Hepatocyte (in vitro differentiated cells): ENCODE measurements at regions not wholly inside any gene's neighbourhood (a gene's known extent, or its start where the extent isn't known, plus 50 kb on each side); places are given as distances from the start of the nearest gene placed in this dataset.

ENCODE experiments used
- DNase-seq: peaks from one replicate; pipeline ENCODE4 v3.0.0-alpha.2; 2016; ENCODE audit warnings: low spot score
- H2AFZ ChIP-seq: fragments of 200-600 bp; sonication (generic); 2 replicates; pipeline ENCODE4 v1.6.0; 2016; ENCODE audit warnings: antibody characterized with exemption, mild to moderate bottlenecking
- H3K27ac ChIP-seq: fragments of 200-600 bp; sonication (generic); 2 replicates; pipeline ENCODE4 v1.5.1; 2016; ENCODE audit warnings: mild to moderate bottlenecking
- H3K27me3 ChIP-seq: fragments of 200-600 bp; sonication (generic); 2 replicates; pipeline ENCODE4 v1.6.1; 2016
- H3K36me3 ChIP-seq: fragments of 200-600 bp; sonication (generic); replicated peaks from 2 replicates; pipeline ENCODE4 v1.5.1; 2016; ENCODE audit warnings: low read depth; ENCODE audit not compliant: insufficient read depth
- H3K4me1 ChIP-seq: fragments of 200-600 bp; sonication (generic); 2 replicates; pipeline ENCODE4 v1.5.1; 2016; ENCODE audit warnings: mild to moderate bottlenecking, moderate library complexity; ENCODE audit not compliant: insufficient read depth
- H3K4me2 ChIP-seq: fragments of 200-600 bp; sonication (generic); 2 replicates; pipeline ENCODE4 v1.6.0; 2016
- H3K4me3 ChIP-seq: fragments of 200-600 bp; sonication (generic); 2 replicates; pipeline ENCODE4 v1.5.1; 2016; ENCODE audit warnings: mild to moderate bottlenecking
- H3K79me2 ChIP-seq: fragments of 200-600 bp; sonication (generic); 2 replicates; pipeline ENCODE4 v1.6.0; 2017; ENCODE audit warnings: mild to moderate bottlenecking
- H3K9me2 ChIP-seq: fragments of 200-600 bp; sonication (generic); replicated peaks from 2 replicates; pipeline ENCODE4 v1.6.0; 2017; ENCODE audit warnings: mild to moderate bottlenecking; ENCODE audit not compliant: insufficient read depth
- H3K9me3 ChIP-seq: fragments of 200-600 bp; sonication (generic); 2 replicates; pipeline ENCODE4 v1.5.1; 2016; ENCODE audit warnings: low read depth, mild to moderate bottlenecking
- H4K20me1 ChIP-seq: fragments of 200-600 bp; sonication (generic); 2 replicates; pipeline ENCODE4 v1.6.0; 2016; ENCODE audit warnings: mild to moderate bottlenecking; ENCODE audit not compliant: insufficient read depth, poor library complexity, severe bottlenecking
- EZH2 ChIP-seq: fragments of 200-600 bp; sonication (generic); IDR thresholded peaks from 2 replicates; pipeline ENCODE4 v1.6.1; 2016; ENCODE audit warnings: antibody characterized with exemption, mild to moderate bottlenecking, borderline replicate concordance
- EZH2phosphoT487 ChIP-seq: fragments of 200-600 bp; sonication (generic); IDR thresholded peaks from one replicate; pipeline ENCODE4 v1.6.1; 2018; ENCODE audit warnings: antibody characterized with exemption, mild to moderate bottlenecking, low read depth, moderate library complexity; ENCODE audit not compliant: unreplicated experiment, severe bottlenecking
- WGBS: methylation state at CpG from one replicate; pipeline ENCODE4 v1.1.6; 2016; ENCODE audit warnings: low lambda C conversion rate; ENCODE audit errors: missing lambda C conversion rate; 5-methylcytosine and 5-hydroxymethylcytosine counted together
- TF ChIP-seq, protein P1 (sequence below): fragments of 200-600 bp; sonication (generic); IDR thresholded peaks from 2 replicates; pipeline ENCODE4 v1.5.1; 2016; ENCODE audit warnings: antibody characterized with exemption, mild to moderate bottlenecking; ENCODE audit not compliant: poor library complexity

DNA sequence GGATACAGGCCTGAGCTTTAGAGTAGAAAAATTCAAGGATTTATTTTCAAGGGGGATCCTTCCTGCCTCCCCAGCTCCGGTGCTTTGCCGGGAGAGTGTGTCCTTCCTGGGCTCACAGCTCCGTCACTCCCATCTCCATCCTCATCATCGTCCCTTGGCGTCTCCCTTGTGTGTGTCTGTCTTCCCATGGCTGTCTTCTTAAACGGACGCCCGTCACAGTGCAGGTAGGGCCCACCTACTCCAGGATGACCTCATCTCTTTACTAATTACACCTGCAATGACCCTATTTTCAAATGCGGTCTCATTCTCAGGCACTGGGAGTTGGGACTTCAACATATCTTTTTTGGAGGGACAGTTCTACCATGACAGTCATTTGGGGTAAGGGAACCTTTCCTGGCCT lies 320.3 kb upstream of the C1orf174 start:
- DNase-seq: no peak
- Histone ChIP-seq H3K36me3 (no peaks in the 10 kb centered on the region), H3K27me3 (no peaks in the 10 kb centered on the region), H4K20me1 (no peaks in the 10 kb centered on the region), H2AFZ (no peak overlapping the region), H3K79me2 (no peaks in the 10 kb centered on the region), H3K4me1 (no peaks in the 10 kb centered on the region), H3K9me2 (no peaks in the 10 kb centered on the region), H3K4me2 (no peak overlapping the region), H3K27ac (no peak overlapping the region), H3K4me3 (no peak overlapping the region), H3K9me3 (no peaks in the 10 kb centered on the region)
- no peak for TF ChIP-seq EZH2phosphoT487
- TF ChIP-seq EZH2: no peak
- TF ChIP-seq, protein P1, sequence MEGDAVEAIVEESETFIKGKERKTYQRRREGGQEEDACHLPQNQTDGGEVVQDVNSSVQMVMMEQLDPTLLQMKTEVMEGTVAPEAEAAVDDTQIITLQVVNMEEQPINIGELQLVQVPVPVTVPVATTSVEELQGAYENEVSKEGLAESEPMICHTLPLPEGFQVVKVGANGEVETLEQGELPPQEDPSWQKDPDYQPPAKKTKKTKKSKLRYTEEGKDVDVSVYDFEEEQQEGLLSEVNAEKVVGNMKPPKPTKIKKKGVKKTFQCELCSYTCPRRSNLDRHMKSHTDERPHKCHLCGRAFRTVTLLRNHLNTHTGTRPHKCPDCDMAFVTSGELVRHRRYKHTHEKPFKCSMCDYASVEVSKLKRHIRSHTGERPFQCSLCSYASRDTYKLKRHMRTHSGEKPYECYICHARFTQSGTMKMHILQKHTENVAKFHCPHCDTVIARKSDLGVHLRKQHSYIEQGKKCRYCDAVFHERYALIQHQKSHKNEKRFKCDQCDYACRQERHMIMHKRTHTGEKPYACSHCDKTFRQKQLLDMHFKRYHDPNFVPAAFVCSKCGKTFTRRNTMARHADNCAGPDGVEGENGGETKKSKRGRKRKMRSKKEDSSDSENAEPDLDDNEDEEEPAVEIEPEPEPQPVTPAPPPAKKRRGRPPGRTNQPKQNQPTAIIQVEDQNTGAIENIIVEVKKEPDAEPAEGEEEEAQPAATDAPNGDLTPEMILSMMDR: no peak
- WGBS: 68% methylated on average over 9 of the region's 9 CpGs

DNA sequence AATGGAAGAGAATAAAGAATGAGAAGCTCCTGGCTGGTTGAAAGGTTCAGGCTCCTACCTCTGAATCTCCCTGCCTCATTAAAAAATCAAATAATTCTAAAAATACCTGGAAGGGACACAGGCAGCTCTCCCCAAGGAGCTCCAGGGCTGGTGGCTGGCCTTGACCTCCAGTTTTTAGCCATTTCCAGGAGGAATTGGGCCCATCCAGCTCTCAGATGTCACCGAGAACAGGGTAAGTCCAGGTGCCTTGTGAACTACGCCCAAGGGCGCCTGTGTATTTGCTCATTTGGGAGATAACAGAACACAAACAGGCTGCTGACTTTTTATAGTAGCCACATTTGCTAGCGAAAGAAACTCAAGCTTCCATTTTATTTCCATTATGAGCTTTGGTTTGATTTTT lies 321.0 kb upstream of the C1orf174 start:
- no peak overlapping the region for H3K4me3 ChIP-seq
- H3K4me1 ChIP-seq: no peaks in the 10 kb centered on the region
- H3K4me2 ChIP-seq: no peak overlapping the region
- no peaks in the 10 kb centered on the region for H3K36me3 ChIP-seq
- H3K9me2 ChIP-seq: no peaks in the 10 kb centered on the region
- no peaks in the 10 kb centered on the region for H3K27me3 ChIP-seq
- WGBS: 67% methylated on average over 4 of the region's 4 CpGs
- no peak for DNase-seq
- H3K79me2 ChIP-seq: no peaks in the 10 kb centered on the region
- H2AFZ ChIP-seq: no peak overlapping the region
- no peak for TF ChIP-seq EZH2
- no peaks in the 10 kb centered on the region for H4K20me1 ChIP-seq
- no peaks in the 10 kb centered on the region for H3K9me3 ChIP-seq
- H3K27ac ChIP-seq: no peak overlapping the region

DNA sequence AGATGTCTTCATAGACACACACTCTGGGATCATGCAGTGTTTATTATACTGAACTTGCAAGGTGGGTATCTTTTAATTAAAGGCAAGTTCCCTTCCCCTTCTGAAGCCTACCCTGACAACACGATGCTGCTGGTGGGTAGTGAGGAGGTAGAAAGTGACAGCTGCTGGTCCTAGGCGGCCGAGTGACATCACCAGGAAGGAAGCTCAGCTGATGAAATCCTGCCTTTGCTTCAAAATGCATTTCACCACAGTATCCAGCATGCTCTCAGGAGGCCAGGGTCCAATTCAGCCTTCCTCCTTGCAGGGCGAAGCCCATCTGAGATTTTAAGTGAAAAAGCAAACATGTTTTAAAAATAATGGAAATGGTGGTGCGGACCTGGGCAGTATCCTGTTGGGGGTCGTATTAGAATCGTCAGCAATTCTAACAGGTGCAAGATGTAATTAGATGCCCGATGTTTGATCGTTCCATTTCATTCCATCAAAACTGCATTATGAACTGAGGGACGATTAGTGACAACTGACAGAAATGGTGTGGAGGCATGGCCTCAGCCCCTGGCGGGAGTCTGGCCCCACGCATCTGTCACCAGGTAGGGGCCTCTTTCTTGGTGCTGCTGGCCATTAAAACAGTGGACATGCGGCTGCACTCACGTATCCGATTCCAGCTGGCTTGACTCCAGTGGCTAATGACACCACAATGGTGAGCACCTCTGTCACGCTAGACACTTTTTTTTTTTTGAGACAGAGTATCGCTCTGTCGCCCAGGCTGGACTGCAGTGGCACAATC lies 324.8 kb upstream of the C1orf174 start:
- no peaks in the 10 kb centered on the region for H3K9me2 ChIP-seq
- no peak overlapping the region for H3K4me2 ChIP-seq
- H3K36me3 ChIP-seq: no peaks in the 10 kb centered on the region
- no peaks in the 10 kb centered on the region for H3K4me1 ChIP-seq
- H2AFZ ChIP-seq: no peak overlapping the region
- TF ChIP-seq EZH2phosphoT487 (no peak), EZH2 (no peak)
- TF ChIP-seq, protein P1: no peak
- no peaks in the 10 kb centered on the region for H3K79me2 ChIP-seq
- no peaks in the 10 kb centered on the region for H3K9me3 ChIP-seq
- no peak overlapping the region for H3K27ac ChIP-seq
- H3K27me3 ChIP-seq: no peaks in the 10 kb centered on the region
- no peaks in the 10 kb centered on the region for H4K20me1 ChIP-seq
- WGBS: 85% methylated on average over 18 of the region's 18 CpGs
- DNase-seq: no peak
- no peak overlapping the region for H3K4me3 ChIP-seq

DNA sequence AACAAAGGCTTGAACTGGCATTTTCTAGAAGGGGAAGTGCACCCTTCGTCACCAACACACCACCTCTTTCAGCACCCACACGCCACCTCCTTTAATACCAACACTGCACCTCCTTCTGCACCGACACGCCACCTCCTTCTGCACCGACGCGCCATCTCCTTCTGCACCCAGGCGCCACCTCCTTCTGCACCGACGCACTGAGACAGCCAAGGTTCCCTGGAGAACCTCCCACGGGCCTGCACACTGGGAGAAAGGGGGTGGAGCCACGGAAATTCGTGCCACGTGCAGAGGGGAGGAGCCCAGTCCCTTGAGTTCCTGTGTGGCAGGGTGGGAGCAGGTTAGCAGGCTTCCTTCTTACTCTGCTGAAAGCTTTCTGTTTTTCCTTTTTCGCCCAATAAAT lies 327.9 kb upstream of the C1orf174 start:
- no peak for DNase-seq
- no peaks in the 10 kb centered on the region for H3K9me2 ChIP-seq
- 83% methylated on average over 15 of the region's 15 CpGs for WGBS
- no peaks in the 10 kb centered on the region for H3K9me3 ChIP-seq
- no peak overlapping the region for H3K27ac ChIP-seq
- H3K79me2 ChIP-seq: no peaks in the 10 kb centered on the region
- no peak overlapping the region for H2AFZ ChIP-seq
- no peaks in the 10 kb centered on the region for H3K36me3 ChIP-seq
- H3K4me2 ChIP-seq: no peak overlapping the region
- TF ChIP-seq, protein P1: no peak
- TF ChIP-seq EZH2 (no peak), EZH2phosphoT487 (no peak)
- no peaks in the 10 kb centered on the region for H3K27me3 ChIP-seq
- H3K4me1 ChIP-seq: no peaks in the 10 kb centered on the region
- H4K20me1 ChIP-seq: no peaks in the 10 kb centered on the region
- no peak overlapping the region for H3K4me3 ChIP-seq
